GM19452 (cell line): ENCODE measurements at regions not wholly inside any gene's neighbourhood (a gene's known extent, or its start where the extent isn't known, plus 50 kb on each side); places are given as distances from the start of the nearest gene placed in this dataset.
"Not testable (repeated sequence)": the region's sequence is repeated elsewhere in the genome, so short reads cannot be mapped to it uniquely, and the experiment has no call there.

Experiments
- ATAC-seq: cut with Tn5 transposase; IDR thresholded peaks from one replicate; pipeline ENCODE4 v1.9.1; 2021; ENCODE audit not compliant: unreplicated experiment

DNA sequence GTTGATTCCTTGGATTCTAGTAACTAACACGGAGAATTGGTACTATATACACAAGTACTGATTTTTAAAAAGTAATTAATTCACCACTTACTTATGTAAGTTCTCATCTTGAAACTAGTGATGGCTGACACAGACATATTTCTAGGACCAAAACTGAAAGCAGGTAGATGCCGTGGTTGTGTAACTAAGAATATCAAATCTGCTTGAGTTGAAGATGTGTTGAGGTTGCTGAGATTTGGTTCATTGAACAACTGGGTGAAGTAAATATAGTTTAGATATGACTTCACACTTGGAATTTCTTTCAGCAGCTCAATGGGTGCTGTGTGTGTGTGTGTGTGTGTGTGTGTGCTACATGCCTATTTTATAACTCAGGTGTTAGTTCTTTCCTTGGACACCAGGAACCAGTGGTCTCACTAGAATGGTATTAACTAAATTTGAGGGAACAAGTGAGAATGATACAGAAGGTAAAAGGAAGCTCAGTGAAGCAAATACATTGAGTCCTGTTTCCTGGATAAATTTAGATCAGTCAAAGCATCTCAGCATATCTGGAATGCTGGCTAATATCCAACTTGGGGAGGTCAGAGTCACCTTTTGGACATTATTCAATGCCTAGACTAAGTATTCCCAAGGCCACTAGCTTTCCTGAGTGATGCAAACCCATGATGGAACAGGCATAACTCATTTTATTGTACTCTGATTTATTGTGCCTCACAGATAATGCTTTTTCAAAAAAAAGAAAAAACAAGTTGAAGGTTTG lies 110.7 kb upstream of the ZEB2 start:
- ATAC-seq: peak; percentile 92

- ATAC-seq: no peak
Measured at GRCh38 chr2:144629935-144630334, 110.0 kb upstream of the ZEB2 start.

DNA sequence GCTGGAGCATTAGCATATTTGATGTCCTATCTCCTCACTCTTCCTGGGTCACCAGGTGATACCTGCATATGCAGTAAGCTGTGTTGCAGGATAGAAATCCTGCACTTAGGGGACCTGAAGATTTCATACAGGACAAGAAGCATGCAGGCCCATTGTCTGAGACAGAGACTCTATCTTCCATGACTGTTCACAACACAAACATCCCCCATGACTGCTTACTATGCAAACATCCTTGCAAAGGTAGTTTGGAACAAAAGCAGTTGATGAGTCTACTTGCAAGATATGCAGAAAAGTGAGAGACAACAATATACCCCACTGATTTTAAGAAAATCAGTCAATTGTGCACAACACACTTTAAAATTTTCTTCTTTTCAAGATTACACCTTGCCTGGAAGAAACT lies 108.6 kb upstream of the ZEB2 start:
- ATAC-seq: no peak

- no peak for ATAC-seq
Measured at GRCh38 chr2:144625626-144626025, 105.7 kb upstream of the ZEB2 start.

GRCh38 chr2:144625226-144625625 lies 105.3 kb upstream of the ZEB2 start:
- ATAC-seq: no peak

- ATAC-seq: no peak
Measured at GRCh38 chr2:144624451-144624850, 104.5 kb upstream of the ZEB2 start.

GRCh38 chr2:144622373-144622772 lies 102.5 kb upstream of the ZEB2 start:
- ATAC-seq: not testable (repeated sequence)

DNA sequence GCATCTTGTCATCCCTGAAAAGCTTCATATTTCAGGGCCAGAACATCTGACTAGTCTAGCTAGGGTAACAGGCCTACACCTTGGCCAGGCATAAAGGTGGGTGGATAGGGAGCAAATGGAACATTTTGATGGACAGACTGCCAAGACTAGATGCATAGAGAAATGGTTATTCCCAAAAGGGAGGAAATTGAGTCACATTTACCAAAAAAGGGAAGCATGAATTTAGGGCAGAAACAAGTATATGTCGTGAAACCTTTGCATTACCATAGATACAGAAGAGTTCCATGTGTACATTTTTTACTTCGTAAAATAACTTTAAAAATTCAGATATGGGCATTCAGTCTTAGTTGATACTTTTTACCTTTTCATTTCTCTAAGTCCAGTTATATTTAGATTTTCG lies 101.3 kb upstream of the ZEB2 start:
- ATAC-seq: no peak

DNA sequence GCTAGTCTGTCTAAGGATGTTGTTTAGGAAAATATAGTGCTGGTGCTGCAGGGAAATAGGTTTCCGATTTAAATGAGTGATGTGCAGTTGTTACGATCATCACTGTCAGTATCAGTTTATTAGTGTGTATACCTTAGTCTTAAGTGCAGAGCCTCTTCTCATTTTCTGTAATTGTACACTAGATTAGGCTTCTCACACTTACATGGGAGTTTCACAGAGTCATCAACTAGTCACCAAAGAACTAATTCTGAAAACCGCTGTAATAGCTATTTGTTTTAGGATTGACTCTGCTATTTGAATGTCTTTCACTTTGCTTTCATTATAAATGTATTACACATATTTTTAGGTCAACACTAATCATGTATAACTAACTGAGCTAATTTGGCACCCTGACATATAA lies 99.8 kb upstream of the ZEB2 start:
- ATAC-seq: no peak

DNA sequence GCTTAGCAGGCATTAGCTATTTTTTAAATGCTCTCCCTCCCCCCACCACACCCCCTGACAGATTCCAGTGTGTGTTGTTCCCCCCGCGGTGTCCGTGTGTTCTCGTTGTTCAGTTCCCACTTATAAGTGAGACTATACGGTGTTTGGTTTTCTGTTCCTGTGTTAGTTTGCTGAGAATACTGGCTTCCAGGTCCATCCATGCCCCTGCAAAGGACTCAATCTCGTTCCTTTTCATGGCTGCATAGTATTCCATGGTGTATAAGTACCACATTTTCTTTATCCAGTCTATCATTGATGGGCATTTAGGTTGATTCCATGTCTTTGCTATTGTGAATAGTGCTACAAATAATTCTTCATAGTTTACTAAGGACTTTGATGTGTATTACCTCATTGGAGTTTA lies 97.3 kb upstream of the ZEB2 start:
- not testable (repeated sequence) for ATAC-seq

DNA sequence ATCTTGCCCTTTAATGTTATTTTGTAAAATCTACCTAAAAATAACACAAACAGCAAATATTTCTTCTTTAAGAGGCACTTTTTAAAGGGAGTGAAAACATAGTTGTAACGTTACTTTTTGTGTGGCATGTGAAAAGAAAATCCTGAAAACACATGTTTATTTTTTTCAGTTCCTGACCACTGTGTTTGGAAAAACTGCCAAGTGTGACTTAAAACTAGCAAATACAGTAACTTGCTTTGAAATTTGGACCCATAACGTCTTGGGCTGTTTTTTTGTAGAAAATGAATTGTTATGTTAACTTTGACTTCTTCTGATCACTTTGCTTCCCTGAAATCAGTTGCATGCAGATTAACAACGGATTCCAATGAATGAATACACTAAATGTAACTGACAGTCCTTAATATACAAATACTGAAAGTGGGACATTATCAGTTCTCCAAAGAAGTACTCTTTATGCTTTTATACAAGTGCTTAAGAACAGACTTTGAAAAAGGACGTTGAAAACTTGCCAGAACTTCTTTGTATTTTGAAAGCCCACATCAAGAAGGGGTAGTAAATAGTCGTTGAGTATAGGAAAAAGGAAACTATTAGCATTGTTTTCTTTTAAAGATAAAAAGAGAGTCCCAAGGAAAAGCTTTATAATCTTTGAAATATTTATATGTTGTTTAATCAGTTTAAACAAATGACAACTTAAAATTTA lies 96.1 kb upstream of the ZEB2 start:
- no peak for ATAC-seq

DNA sequence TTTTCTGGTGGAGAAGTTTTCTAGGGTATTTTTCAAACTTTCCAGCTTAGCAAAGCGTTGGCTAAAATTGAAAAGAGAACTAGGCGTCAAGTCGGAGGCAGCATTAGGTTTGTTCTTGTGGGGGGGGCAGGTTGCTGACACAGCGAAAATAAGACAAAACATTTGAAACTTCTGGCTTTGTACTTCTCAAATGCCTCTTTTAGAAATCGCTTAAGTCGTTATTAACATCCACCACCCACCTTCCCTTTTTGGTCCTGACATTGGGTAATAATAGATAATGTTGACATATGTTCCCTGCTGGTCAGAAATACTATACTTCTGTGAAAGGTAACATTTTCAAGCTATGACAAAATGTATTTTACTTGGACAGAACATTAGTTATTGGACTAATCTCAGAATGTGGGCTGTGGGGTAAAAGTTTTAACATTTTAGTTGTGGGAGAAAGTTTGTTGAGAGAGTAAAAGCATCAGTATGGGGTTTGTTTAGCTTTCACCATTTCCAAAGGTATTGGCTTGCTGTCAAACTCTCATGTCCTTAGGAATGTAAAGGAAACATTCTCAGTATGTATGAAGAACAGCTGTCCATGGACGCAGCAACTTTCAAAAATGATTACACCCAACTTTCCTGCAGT lies 88.1 kb upstream of the ZEB2 start:
- no peak for ATAC-seq

DNA sequence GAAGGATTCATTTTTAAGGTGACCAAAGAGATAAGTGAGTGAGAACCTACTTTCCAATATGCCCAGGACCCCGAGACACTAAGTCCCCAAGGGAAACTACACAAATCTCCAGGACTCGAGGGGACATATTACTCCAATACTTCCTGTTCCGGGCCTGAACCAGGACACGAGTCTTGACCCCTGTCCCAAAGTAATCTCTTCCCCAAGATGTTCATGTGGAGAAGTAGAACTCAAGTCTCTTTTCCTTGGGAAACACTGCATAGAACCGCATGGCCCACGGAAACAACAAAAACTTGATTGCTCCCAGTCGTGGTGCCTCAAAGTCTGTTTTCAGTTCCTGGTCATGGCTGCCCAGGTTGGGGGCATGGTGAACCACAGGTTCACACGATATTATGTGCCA lies 87.2 kb upstream of the ZEB2 start:
- no peak for ATAC-seq

DNA sequence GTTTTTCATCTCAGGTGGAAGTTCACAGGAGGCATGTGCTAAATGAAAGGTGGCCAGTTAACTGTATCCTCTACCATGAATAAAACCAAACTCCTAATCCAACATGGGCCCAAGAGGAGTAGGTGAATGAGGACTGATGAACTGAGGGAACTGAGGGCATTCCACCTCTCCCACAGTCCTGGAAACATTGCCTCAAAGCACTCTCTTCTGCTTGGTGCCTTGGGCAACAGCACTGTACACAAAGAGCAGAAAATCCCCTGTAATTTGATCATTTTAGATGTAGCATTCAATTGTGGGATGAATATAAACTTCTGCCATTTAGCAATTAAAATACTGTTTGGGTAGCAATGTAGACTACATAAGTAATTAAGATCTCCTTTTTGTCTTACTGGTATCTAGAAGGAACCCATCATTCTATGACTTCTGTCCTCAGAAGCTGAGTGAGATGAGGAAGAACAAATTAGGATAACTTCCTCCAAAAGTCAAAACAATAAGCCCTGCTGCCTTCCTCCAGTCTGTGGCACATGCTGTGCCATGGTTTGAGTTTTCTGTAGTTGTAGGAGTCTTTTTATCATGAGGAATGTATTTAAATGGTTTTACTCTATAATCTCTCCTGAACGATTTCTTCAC lies 86.7 kb upstream of the ZEB2 start:
- ATAC-seq: no peak

DNA sequence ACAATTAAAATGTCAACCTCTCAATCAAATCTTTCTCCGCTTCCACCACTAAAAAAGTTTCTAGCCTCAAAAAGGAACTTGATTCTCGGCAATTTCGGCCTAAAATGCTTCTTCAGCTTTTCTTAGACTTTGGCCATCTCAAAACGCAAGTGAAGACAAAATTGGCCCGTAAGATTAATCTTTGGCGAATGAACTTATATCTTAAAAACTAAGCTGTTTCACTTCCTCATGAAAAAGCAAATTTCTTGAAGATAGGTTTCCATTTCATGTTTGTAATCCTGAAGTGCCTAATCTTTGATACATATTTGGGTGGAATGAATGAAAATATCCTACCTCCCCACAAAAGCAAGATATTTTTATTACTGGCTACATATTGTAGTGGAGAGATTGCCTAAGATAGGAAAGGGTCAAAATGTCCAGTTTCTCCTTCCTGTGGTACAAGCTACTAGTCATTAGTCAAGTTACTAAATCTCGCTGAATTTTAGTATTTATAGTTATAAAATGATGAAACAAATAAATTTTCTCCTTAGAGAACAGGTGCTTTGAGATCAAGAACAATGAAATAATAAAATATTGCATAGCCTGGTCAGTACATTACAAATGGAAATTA lies 85.4 kb upstream of the ZEB2 start:
- no peak for ATAC-seq

DNA sequence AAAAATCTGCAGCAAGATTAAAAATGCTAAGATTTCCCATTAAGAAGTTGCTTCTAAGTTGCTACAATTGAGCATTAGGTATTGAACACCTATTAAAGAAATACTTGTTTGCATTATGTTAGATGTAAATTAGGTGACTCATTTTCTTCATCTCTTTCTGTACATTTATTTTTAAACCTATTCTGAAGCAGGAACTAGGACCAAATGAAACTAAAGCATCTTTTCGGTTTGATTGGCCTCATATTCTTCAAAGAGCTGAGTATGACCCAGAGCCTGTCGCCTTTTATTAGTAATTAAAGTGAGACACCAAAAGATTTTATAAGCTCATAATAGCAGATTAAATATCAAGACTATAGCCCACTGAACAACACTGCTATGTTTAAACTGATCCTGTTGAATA lies 83.4 kb upstream of the ZEB2 start:
- ATAC-seq: no peak

DNA sequence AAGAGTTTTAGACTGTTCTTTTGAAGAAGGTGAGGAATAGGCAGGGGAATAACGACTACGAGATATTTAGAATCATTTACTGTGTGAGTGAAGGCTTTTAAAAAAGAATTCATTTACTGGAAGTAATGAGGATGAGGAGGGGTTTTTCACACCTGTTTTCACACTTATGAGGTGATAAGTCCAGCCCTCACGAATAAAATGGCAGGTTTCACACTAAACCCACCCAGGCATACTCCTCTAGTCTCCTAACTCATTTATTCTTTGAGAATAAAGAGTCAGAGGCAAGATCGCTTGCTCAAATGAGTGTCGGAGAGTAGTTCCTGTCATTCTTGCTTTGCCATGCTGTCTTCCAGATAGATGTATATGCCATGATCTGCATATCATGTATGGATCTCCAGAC lies 79.0 kb upstream of the ZEB2 start:
- no peak for ATAC-seq

GRCh38 chr2:144597894-144598593 lies 78.1 kb upstream of the ZEB2 start:
- ATAC-seq: no peak

DNA sequence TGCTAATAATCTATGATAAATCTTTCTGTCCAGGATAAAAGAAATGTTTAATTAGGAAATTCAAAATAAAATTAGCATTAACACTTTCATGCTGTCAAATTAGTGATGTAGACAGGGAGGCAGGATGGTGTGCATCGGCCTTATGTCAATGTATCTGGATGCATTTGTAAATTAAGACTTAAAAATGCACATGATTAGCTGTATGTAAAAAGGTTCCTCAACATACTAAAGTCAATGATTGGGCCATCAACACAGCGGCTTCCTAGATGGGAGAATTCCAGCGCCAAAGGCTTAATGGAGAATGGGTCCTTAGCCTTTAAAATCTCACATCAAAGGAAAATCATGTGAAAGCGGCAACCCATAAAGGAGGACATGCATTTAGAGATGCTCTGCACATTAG lies 77.5 kb upstream of the ZEB2 start:
- no peak for ATAC-seq

DNA sequence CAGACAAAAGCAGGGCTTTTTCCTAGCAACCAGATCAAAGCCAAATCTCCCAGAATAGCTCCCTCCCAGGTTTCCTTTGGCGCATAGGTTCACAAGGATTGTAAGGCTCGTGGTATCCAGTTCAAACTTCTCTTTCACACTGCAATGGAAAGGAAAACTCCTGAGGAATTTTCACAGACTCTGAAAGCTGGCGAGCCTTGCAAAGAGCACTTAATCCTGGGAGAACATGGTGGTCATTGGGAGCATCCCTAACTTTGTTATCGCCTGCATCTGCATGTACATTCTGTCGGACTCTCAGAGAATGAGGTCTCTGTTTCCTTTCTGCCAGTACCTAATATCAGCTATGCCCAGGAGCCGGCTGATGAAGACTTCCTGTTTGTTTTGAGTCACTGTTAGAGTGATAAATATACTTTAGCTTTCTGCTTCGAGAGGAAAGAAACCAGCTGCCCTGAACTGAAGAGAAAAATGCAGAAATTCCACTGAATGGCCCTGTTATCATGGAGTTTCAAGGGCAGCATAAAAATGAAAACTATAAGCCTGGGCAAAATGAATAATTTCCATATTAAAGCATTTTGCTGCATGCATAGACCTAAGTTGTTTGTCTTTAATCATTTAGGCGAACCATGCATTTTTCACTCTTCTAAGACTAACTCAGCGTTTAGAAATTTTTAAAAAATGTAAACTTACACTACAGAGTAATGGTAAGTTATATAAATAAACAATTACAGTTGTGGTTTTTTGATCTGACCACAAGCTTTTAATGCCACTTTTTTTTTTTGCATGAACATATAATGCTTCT lies 76.4 kb upstream of the ZEB2 start:
- peak; percentile 91 for ATAC-seq
